DND-41 (cell line): ENCODE measurements at regions not wholly inside any gene's neighbourhood (a gene's known extent, or its start where the extent isn't known, plus 50 kb on each side); places are given as distances from the start of the nearest gene placed in this dataset.
A peak's percentile ranks its signal among the peaks of the same experiment; 100 is the strongest.

ENCODE experiments used
- ATAC-seq: fragments of 200-7000 bp; cut with Tn5 transposase; 3 replicates; pipeline ENCODE4 v1.9.1; 2021; ENCODE audit warnings: low read depth; ENCODE audit not compliant: insufficient read depth
- DNase-seq: peaks from one replicate; pipeline ENCODE4 v3.0.0-alpha.2; 2020
- H2AFZ ChIP-seq: 2 replicates; pipeline ENCODE4 v1.6.0; 2012; ENCODE audit warnings: low read depth, low read length
- H3K27ac ChIP-seq: 2 replicates; pipeline ENCODE4 v1.5.1; 2012; ENCODE audit warnings: low read length, inconsistent platforms
- H3K27me3 ChIP-seq: fragments of 200-600 bp; sonication (generic); 2 replicates; pipeline ENCODE4 v1.6.0; 2012; ENCODE audit warnings: low read length, mild to moderate bottlenecking, inconsistent platforms; ENCODE audit not compliant: insufficient read depth, poor library complexity
- H3K36me3 ChIP-seq: 2 replicates; pipeline ENCODE4 v1.5.1; 2012; ENCODE audit warnings: low read length, inconsistent platforms; ENCODE audit not compliant: insufficient read depth
- H3K4me1 ChIP-seq: 2 replicates; pipeline ENCODE4 v1.5.1; 2012; ENCODE audit warnings: mild to moderate bottlenecking, low read length; ENCODE audit not compliant: insufficient read depth
- H3K4me2 ChIP-seq: 2 replicates; pipeline ENCODE4 v1.6.0; 2012; ENCODE audit warnings: mild to moderate bottlenecking, moderate library complexity, low read length, inconsistent platforms; ENCODE audit not compliant: insufficient read depth
- H3K4me3 ChIP-seq, 2 experiments: fragments of 200-600 bp in 1 of 2; shearing (Covaris generic) in 1 of 2; 2 replicates each; pipeline ENCODE4 v1.5.1; 2012 to 2016; ENCODE audit warnings: inconsistent platforms in 2 of 2, low read length in 2 of 2, mild to moderate bottlenecking in 2 of 2, low read depth in 1 of 2, moderate library complexity in 1 of 2
- H3K79me2 ChIP-seq: 2 replicates; pipeline ENCODE4 v1.6.0; 2012; ENCODE audit warnings: low read length, inconsistent platforms; ENCODE audit not compliant: insufficient read depth
- H3K9ac ChIP-seq: 2 replicates; pipeline ENCODE4 v1.6.0; 2012; ENCODE audit warnings: low read depth, mild to moderate bottlenecking, inconsistent platforms, low read length, moderate library complexity
- H3K9me3 ChIP-seq: 2 replicates; pipeline ENCODE4 v1.5.1; 2012; ENCODE audit warnings: low read length, moderate library complexity, mild to moderate bottlenecking, inconsistent platforms; ENCODE audit not compliant: insufficient read depth, severe bottlenecking
- H4K20me1 ChIP-seq: 2 replicates; pipeline ENCODE4 v1.6.0; 2012; ENCODE audit warnings: low read length; ENCODE audit not compliant: insufficient read depth
- CTCF ChIP-seq: IDR thresholded peaks from 2 replicates; pipeline ENCODE4 v1.5.1; 2012; ENCODE audit warnings: borderline replicate concordance, low read length, moderate library complexity, mild to moderate bottlenecking; ENCODE audit not compliant: poor library complexity, severe bottlenecking; ENCODE audit errors: extremely low read depth
- EZH2 ChIP-seq: IDR thresholded peaks from 3 replicates; pipeline ENCODE4 v1.6.1; 2012; ENCODE audit warnings: borderline replicate concordance, low read depth, mild to moderate bottlenecking, moderate library complexity, low read length, inconsistent platforms; ENCODE audit not compliant: severe bottlenecking

GRCh38 chr20:11200423-11200822 is 526.6 kb upstream of the JAG1 start:
- H3K4me3 ChIP-seq: no peak overlapping the region
- DNase-seq: no peak
- H3K27ac ChIP-seq: no peak overlapping the region
- H3K4me2 ChIP-seq: no peak overlapping the region
- H2AFZ ChIP-seq: no peak overlapping the region
- no peaks in the 10 kb centered on the region for H3K4me1 ChIP-seq
- TF ChIP-seq EZH2 (no peak), CTCF (no peak)
- H3K27me3 ChIP-seq: no peaks in the 10 kb centered on the region
- no peak overlapping the region for H3K9ac ChIP-seq
- H3K36me3 ChIP-seq: no peaks in the 10 kb centered on the region
- no peaks in the 10 kb centered on the region for H4K20me1 ChIP-seq
- no peaks in the 10 kb centered on the region for H3K9me3 ChIP-seq
- no peak for ATAC-seq
- H3K79me2 ChIP-seq: no peaks in the 10 kb centered on the region

GRCh38 chr20:11204926-11205768 is 531.3 kb upstream of the JAG1 start:
- Histone ChIP-seq H3K9me3 (no peaks in the 10 kb centered on the region), H3K4me3 (no peak overlapping the region), H3K4me1 (no peaks in the 10 kb centered on the region), H3K36me3 (no peaks in the 10 kb centered on the region), H3K27ac (no peak overlapping the region), H3K79me2 (no peaks in the 10 kb centered on the region), H3K9ac (no peak overlapping the region), H3K27me3 (no peaks in the 10 kb centered on the region), H2AFZ (peak overlapping the region; percentile 14; the same call in 1 of the 2 replicates), H3K4me2 (no peak overlapping the region), H4K20me1 (no peaks in the 10 kb centered on the region)
- ATAC-seq: peak; percentile 67
- peak; percentile 33 for DNase-seq
- TF ChIP-seq EZH2: no peak
- peak; percentile 71 for TF ChIP-seq CTCF

- H3K79me2 ChIP-seq: no peaks in the 10 kb centered on the region
- TF ChIP-seq CTCF: no peak
- no peak for TF ChIP-seq EZH2
- H3K4me2 ChIP-seq: no peak overlapping the region
- H3K27me3 ChIP-seq: no peaks in the 10 kb centered on the region
- no peak overlapping the region for H3K4me3 ChIP-seq
- no peak overlapping the region for H3K9ac ChIP-seq
- ATAC-seq (no peak), DNase-seq (no peak)
- no peaks in the 10 kb centered on the region for H3K4me1 ChIP-seq
- H3K9me3 ChIP-seq: no peaks in the 10 kb centered on the region
- H2AFZ ChIP-seq: no peak overlapping the region
- H4K20me1 ChIP-seq: no peaks in the 10 kb centered on the region
- no peak overlapping the region for H3K27ac ChIP-seq
- no peaks in the 10 kb centered on the region for H3K36me3 ChIP-seq
Measured at GRCh38 chr20:11205769-11206362, 532.1 kb upstream of the JAG1 start.
